Left ventricle myocardium inferior (tissue), 1 donor: ENCODE measurements at regions not wholly inside any gene's neighbourhood (a gene's known extent, or its start where the extent isn't known, plus 50 kb on each side); places are given as distances from the start of the nearest gene placed in this dataset.

Experiments
- DNase-seq: peaks from one replicate; pipeline ENCODE4 v3.0.0-alpha.2; 2020
- H3K27ac ChIP-seq: fragments of 200-600 bp; replicated peaks from 2 replicates; pipeline ENCODE4 v1.8.0; 2021
- H3K27me3 ChIP-seq: fragments of 200-600 bp; 2 replicates; pipeline ENCODE4 v1.8.0; 2021; ENCODE audit warnings: low read depth
- H3K36me3 ChIP-seq: fragments of 200-600 bp; 2 replicates; pipeline ENCODE4 v1.8.0; 2021
- H3K4me1 ChIP-seq: fragments of 200-600 bp; 2 replicates; pipeline ENCODE4 v1.8.0; 2021
- H3K4me3 ChIP-seq: fragments of 200-600 bp; 2 replicates; pipeline ENCODE4 v1.8.0; 2021; ENCODE audit warnings: mild to moderate bottlenecking, moderate library complexity
- H3K9me3 ChIP-seq: fragments of 200-600 bp; replicated peaks from 2 replicates; pipeline ENCODE4 v1.8.0; 2021
- intact Hi-C: fragments of 100-400 bp; cut with micrococcal nuclease; formaldehyde crosslinking; loops from one replicate; pipeline ENCODE4 v1.11.0; 2022
- TF ChIP-seq, protein P1 (sequence below): fragments of 200-600 bp; IDR thresholded peaks from 2 replicates; pipeline ENCODE4 v1.8.0; 2021; ENCODE audit warnings: antibody characterized with exemption, mild to moderate bottlenecking, borderline replicate concordance
- donor health status: DM: no; HTN: yes; CAD: no; lungs with severe emphysema.

DNA sequence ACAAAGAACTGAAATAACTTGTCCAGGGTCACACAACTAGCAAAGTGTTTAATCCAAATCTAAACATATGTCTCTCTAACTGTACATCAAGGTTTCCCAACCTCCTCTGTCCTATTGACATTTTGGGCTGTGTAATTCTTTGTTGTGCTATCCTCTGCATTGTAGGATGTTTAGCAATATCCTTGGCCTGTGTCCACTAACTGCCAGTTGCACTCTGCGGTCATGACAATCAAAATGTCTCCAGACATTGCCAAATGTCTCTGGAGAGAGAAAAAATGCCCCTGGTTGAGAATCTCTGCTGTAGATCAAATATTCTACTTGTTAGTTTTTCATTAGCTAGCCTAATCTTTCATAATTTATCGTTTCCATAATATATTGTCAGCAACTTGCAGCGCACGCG, 353.4 kb upstream of the NEGR1 start:
- H3K36me3 ChIP-seq, result no peaks in the 10 kb centered on the region
- TF ChIP-seq, protein P1, sequence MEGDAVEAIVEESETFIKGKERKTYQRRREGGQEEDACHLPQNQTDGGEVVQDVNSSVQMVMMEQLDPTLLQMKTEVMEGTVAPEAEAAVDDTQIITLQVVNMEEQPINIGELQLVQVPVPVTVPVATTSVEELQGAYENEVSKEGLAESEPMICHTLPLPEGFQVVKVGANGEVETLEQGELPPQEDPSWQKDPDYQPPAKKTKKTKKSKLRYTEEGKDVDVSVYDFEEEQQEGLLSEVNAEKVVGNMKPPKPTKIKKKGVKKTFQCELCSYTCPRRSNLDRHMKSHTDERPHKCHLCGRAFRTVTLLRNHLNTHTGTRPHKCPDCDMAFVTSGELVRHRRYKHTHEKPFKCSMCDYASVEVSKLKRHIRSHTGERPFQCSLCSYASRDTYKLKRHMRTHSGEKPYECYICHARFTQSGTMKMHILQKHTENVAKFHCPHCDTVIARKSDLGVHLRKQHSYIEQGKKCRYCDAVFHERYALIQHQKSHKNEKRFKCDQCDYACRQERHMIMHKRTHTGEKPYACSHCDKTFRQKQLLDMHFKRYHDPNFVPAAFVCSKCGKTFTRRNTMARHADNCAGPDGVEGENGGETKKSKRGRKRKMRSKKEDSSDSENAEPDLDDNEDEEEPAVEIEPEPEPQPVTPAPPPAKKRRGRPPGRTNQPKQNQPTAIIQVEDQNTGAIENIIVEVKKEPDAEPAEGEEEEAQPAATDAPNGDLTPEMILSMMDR, result no peak
- intact Hi-C loops, result no loop called here
- H3K4me1 ChIP-seq, result no peaks in the 10 kb centered on the region
- H3K4me3 ChIP-seq, result no peak overlapping the region
- no peak for DNase-seq
- H3K27me3 ChIP-seq, result no peaks in the 10 kb centered on the region
- H3K9me3 ChIP-seq, result peaks cover 4% of the 10 kb centered on the region
- no peak overlapping the region for H3K27ac ChIP-seq

DNA sequence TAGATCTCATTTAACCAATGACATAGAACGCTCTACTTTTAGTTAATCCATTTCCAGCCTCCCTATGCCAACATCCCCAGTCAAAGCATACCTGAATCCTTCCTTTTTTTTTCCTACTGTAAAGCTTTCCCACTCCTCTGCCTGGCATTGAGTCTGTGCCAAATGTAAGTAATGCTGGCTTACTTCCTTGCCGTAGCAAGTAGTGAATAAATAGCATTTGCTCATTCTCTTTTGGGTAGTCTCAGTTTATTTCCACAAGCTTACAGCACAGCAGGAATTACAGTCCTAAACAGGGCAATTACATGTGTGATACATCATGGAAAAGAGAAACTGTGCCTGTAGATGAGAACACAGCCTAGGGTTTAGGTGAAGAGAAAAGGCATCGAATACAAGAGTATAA, 352.6 kb upstream of the NEGR1 start:
- H3K36me3 ChIP-seq, result no peaks in the 10 kb centered on the region
- H3K4me1 ChIP-seq, result no peaks in the 10 kb centered on the region
- DNase-seq, result no peak
- intact Hi-C loops, result no loop called here
- H3K27me3 ChIP-seq, result no peaks in the 10 kb centered on the region
- TF ChIP-seq, protein P1, result no peak
- no peak overlapping the region for H3K4me3 ChIP-seq
- no peaks in the 10 kb centered on the region for H3K9me3 ChIP-seq
- no peak overlapping the region for H3K27ac ChIP-seq

DNA sequence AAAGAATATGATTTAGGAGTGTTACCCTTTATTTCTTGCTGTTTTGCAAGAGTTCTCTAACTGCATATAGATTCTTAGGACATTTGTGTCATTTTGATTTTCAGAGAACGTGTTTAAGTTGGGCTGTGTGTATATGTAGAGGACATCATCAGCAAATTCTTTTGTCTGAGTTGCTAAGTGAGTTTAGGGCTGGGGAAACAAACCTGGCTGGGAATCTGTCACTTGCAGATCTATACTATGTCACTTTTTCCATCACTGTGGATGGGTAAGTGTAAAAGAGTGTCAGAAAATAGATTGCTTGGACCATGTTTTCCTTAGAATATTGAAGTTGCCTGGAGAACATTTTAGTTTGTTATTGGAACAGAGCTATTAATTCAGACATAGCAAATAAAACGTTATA, 349.1 kb upstream of the NEGR1 start:
- Histone ChIP-seq H3K4me1 (no peaks in the 10 kb centered on the region), H3K27ac (no peak overlapping the region), H3K27me3 (no peaks in the 10 kb centered on the region), H3K9me3 (no peaks in the 10 kb centered on the region), H3K4me3 (no peak overlapping the region), H3K36me3 (no peaks in the 10 kb centered on the region)
- TF ChIP-seq, protein P1, result no peak
- intact Hi-C loops, result no loop called here
- DNase-seq, result no peak

DNA sequence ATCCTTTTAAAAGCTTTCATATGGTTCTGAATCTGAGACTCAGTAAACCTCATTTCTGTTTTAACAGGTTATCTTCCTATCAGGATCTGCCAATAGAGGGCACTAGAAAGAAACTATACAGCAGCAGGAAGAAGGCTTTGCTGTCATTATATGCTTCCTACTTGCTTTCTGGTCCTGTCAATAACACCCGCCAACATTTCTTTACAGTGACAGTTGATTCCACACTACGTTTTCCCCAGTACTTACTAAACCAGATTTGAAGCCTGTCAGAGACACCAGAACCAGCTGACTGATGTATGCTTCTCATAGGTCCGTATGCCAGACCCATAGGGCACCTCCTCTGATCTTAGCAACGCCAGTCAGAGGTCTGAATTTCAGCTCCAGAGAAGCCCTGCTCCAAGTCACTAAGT, 341.0 kb upstream of the NEGR1 start:
- TF ChIP-seq, protein P1, result peak; percentile 61
- Histone ChIP-seq H3K4me3 (peak overlapping the region; percentile 53), H3K27me3 (no peaks in the 10 kb centered on the region), H3K36me3 (no peaks in the 10 kb centered on the region), H3K9me3 (no peaks in the 10 kb centered on the region), H3K27ac (no peak overlapping the region), H3K4me1 (no peaks in the 10 kb centered on the region)
- intact Hi-C loops, result no loop called here
- no peak for DNase-seq

DNA sequence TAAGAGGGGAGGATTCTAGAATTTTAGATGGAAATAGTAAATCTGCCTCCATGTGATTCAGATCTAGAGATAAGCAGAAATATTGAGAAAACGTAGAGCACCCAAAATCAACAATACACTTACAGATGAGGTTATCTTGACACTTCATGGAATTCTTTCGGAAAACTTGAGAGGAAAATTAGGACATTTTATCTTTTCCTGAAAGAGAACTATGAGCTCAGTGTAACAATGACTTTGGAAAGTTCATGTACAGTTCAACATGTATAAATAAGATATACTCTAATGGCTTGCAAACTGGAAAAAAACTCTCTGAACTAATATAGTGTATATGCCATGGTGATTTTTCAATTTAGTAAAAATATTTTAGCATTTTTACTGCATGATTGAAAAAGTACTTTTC, 338.1 kb upstream of the NEGR1 start:
- Histone ChIP-seq H3K27me3 (no peaks in the 10 kb centered on the region), H3K27ac (no peak overlapping the region), H3K9me3 (no peaks in the 10 kb centered on the region), H3K4me3 (no peak overlapping the region), H3K4me1 (no peaks in the 10 kb centered on the region), H3K36me3 (no peaks in the 10 kb centered on the region)
- intact Hi-C loops, result no loop called here
- DNase-seq, result no peak
- TF ChIP-seq, protein P1, result no peak

DNA sequence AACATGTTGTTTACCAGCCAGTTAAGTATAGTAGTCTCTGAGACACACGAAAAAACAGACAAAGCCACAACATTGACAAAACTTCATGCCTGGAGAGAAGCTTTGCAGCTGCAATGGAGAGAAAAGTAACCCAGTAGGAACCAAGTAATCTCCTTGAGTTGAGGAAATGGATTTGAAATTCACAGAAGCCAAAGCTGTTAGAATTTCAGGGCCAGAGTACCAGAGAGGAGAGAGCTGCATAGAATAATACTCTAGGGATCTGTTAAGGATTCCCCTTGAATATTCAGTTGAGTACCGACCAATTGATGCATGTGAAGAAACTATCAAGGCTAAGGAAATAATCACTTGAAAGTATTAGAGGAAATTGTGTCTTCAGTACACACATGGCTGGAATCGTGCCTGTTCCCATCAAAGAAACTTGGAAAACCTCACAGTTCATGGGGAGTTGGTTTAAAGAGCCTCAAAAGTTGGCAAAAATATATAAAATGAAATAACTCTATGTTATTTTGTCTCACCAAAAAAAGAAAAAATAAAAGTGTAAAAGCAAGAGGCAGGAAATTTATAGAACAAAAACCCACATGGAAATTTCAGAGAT, 324.0 kb upstream of the NEGR1 start:
- intact Hi-C loops, result no loop called here

More for the DNA sequence above, 324.0 kb upstream of the NEGR1 start:
- no peak for DNase-seq
- TF ChIP-seq, protein P1, result no peak
- no peaks in the 10 kb centered on the region for H3K9me3 ChIP-seq
- H3K27ac ChIP-seq, result no peak overlapping the region
- H3K4me1 ChIP-seq, result peaks cover 7% of the 10 kb centered on the region
- H3K36me3 ChIP-seq, result no peaks in the 10 kb centered on the region
- H3K4me3 ChIP-seq, result no peak overlapping the region
- no peaks in the 10 kb centered on the region for H3K27me3 ChIP-seq
